H54 (cell line): ENCODE measurements at regions not wholly inside any gene's neighbourhood (a gene's known extent, or its start where the extent isn't known, plus 50 kb on each side); places are given as distances from the start of the nearest gene placed in this dataset.

Source experiments
- DNase-seq: peaks from one replicate; pipeline ENCODE4 v3.0.0; 2011; ENCODE audit warnings: low spot score, mixed read lengths; ENCODE audit not compliant: insufficient read length
- FAIRE-seq: peaks from 3 replicates; lab custom pipeline; 2011; peaks lifted over from hg19 to GRCh38; lab: Jason Lieb, UNC
- POLR2A ChIP-seq: IDR thresholded peaks from 2 replicates; pipeline ENCODE4 v1.6.1; 2011; ENCODE audit warnings: low read depth, mild to moderate bottlenecking, low read length

- DNase-seq (no peak), FAIRE-seq (no peak)
- TF ChIP-seq POLR2A = no peak
Observed at GRCh38 chr14:44300916-44301315, 206.2 kb downstream of the FSCB start.

GRCh38 chr14:44297437-44297836 is 209.6 kb downstream of the FSCB start:
- FAIRE-seq (no peak), DNase-seq (no peak)
- TF ChIP-seq POLR2A = no peak

DNA sequence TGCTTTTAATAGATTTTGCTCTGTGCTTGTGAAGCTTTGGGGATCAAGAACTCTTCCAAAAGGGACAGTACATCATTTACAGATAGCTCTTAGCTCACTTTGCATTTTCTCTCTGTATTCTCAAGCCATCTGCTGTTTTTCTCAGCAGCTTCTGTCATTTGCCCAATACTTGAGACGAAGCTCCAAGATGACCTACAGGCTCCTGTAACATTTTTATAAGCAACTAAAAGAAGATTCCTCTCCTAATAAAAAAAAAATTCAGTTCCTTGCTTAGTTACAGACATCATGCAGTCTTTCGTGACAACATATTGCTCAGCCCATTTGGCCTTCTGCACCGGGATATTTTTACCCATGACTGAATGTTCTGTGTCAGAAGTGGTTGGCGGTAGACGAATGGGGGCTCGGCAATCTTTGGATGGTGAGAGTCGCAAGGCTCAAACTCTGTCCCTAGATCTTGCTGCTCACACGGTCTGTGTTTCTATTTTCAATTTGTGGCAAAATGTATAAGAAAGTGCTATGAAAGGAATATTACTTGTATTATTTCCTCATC is 215.6 kb downstream of the FSCB start:
- FAIRE-seq = no peak
- TF ChIP-seq POLR2A = no peak
- no peak for DNase-seq

DNA sequence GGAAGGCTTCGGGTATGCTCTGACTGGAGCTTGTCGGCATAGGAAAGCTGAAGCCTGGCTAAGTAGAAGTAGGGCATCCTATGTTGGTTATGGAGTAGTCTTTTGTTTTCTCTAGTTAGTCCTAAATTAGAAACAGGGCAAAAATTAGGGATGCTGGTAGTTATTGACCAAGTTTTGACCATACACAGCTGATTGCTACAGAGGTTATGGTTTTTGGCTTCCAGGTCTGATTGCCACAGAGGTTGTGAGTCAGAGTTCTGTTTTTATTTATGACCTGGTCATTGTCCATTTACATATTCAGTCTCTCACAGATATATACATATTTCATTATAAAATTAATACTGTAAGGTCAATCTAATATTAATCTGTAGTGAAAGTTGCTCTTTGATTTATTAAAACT is 219.2 kb downstream of the FSCB start:
- FAIRE-seq = no peak
- no peak for TF ChIP-seq POLR2A
- DNase-seq = no peak

- no peak for DNase-seq
Observed at GRCh38 chr14:44286201-44286600, 220.9 kb downstream of the FSCB start.

GRCh38 chr14:44283836-44284235 is 223.2 kb downstream of the FSCB start:
- DNase-seq = no peak
- no peak for FAIRE-seq
- no peak for TF ChIP-seq POLR2A

More at GRCh38 chr14:44286201-44286600, 220.9 kb downstream of the FSCB start:
- no peak for FAIRE-seq
- no peak for TF ChIP-seq POLR2A

- DNase-seq = no peak
- TF ChIP-seq POLR2A = no peak
- no peak for FAIRE-seq
Observed at GRCh38 chr14:44279357-44279756, 227.7 kb downstream of the FSCB start.

DNA sequence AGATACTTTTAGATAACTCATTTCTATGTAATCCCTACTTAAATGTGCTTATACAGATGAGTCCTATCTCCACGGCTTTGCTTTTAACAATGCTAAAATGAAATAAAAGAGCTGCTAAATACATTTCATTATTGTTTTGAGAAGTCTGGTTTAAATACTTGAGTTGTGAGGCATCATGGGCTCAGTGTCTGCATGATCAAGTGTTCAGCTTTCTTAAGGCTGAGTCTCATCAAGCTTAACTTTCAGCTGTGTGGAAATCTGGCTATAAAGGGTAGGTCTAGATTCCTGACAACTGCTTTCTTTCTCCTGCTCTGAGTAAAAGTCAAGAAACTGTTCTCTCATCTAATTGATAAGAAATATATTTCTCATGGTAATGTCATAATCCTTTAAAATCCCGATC is 235.4 kb downstream of the FSCB start:
- TF ChIP-seq POLR2A = no peak
- FAIRE-seq (no peak), DNase-seq (no peak)

DNA sequence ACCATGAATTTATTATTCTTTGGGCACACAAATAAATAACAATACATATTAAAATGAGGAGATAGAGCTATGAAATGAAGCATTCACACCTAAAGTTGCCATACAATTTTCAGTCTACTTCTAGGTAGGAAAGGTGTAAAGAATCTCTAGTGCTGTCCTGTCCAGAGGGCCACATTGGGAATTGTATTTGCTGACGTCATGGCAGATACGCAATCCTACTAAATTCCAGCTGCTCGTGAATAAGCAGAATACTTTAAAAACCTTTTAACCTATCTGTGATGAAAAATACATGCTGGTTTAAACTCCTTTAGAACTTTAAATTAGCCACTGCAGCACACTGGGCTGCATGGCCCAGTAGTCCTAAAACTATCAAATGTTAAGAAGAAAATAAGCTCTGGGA is 236.1 kb downstream of the FSCB start:
- FAIRE-seq (no peak), DNase-seq (no peak)
- TF ChIP-seq POLR2A = no peak

GRCh38 chr14:44265246-44265645 is 241.8 kb downstream of the FSCB start:
- DNase-seq (no peak), FAIRE-seq (no peak)
- TF ChIP-seq POLR2A = no peak

DNA sequence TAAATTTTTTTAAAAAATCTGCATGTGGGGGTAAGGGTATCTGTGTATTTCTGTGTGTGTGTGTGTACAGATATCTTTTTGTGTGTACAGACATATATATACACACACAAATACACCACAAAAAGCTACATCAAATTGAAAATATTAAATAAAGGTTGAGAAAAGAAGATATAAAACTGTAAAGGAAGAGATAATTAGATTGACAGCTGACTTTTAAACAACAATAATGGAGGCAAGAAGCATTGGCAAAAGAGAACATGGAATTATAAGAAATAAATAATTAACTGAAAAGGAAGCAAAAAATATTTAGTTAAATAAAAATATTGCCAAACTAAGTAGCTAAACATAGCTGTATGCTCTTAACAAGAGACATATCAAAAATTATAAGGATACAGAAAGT is 291.4 kb downstream of the FSCB start:
- no peak for FAIRE-seq
- TF ChIP-seq POLR2A = no peak

GRCh38 chr14:44211718-44212117 is 295.4 kb downstream of the FSCB start:
- no peak for DNase-seq
- no peak for FAIRE-seq
- no peak for TF ChIP-seq POLR2A

More for the DNA sequence above, 291.4 kb downstream of the FSCB start:
- no peak for DNase-seq

DNA sequence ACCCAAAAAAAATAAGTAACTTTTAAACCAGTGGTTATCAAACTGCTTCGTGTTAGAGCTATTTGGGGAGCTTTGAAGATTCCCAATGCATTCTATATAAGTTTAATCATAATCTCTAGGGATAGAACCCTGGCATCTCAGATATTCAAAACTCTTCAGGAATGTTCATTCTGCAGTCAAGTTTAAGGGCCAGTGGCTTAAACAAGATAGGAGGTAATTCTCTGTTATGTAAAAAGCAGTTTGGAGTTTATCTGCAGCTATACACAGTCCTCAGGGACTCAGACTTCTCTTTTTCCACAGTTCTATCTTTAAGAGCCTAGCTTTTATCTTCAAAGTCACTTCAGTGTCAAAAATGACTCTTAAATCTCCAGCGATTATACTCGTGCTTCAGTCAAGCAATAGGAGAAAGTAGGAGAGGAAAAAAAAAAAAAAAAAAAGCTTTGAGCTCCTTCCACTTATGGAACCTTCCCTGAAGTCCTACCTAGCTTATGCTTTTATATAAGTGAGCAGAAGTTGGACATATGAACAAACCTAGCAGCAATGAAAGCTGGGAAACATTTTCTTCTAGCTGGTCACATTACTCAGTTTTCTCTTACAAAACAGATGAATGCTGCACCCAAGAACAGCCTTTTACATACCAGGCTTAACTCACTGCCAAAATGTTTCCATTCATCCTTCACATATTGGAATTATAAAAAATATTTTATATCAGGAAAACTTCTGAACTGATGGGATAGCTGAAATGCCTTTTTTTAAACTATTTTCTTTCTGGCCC is 302.8 kb downstream of the FSCB start:
- TF ChIP-seq POLR2A = no peak
- DNase-seq (no peak), FAIRE-seq (no peak)

DNA sequence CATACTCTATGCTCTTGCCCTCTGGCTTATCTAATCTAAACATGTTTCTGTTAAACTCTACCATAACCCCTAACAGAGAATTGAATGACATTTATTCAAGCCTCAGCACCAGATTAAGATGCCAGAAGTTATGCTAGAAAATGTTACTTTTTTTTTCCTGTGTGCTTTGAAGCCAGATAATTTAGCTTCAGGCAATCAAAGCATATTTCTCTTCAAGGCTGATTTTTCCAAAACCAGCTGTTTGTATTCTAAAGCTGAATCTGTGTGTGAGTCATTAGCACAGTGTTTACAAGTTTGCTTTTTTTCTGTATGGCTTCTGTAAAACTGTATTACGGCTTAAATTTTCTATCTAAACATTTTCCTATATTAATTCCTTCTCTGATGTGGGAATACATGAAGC is 326.1 kb downstream of the FSCB start:
- FAIRE-seq = no peak
- no peak for DNase-seq
- no peak for TF ChIP-seq POLR2A

DNA sequence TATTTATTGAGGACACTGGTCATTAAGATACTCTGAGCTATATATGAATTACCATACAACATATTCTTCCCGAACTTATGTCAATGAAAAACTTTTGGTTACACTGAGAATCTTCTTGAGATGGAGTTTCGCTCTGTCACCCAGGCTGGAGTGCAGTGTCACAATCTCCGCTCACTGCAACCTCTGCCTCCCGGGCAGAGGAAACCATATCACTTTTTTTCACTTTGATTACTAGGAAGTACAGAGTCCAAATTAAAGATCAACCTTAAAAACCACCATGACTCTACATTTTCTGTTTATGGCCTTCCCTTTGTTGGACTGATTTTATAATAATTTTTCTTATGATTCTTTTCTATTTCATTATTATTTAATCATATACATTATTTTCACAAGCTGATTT is 336.5 kb downstream of the FSCB start:
- no peak for FAIRE-seq
- no peak for TF ChIP-seq POLR2A
- DNase-seq = no peak
